GM23338 (cell line): ENCODE measurements at regions not wholly inside any gene's neighbourhood (a gene's known extent, or its start where the extent isn't known, plus 50 kb on each side); places are given as distances from the start of the nearest gene placed in this dataset.

Experiments
- ATAC-seq: fragments of 200-7000 bp; cut with Tn5 transposase; 3 replicates; pipeline ENCODE4 v1.9.1; 2020
- DNase-seq: peaks from one replicate; pipeline ENCODE4 v3.0.0-alpha.2; 2015; ENCODE audit warnings: low spot score
- H2AFZ ChIP-seq: fragments of 200-600 bp; sonication (generic); 2 replicates; pipeline ENCODE4 v1.8.0; 2016; ENCODE audit warnings: antibody characterized with exemption, mild to moderate bottlenecking, moderate library complexity
- H3F3A ChIP-seq: fragments of 200-600 bp; sonication (generic); replicated peaks from 2 replicates; pipeline ENCODE4 v1.8.0; 2017; ENCODE audit warnings: antibody characterized with exemption, mixed run types, low read depth
- H3K27ac ChIP-seq: fragments of 200-600 bp; sonication (generic); 2 replicates; pipeline ENCODE4 v1.6.1; 2016; ENCODE audit warnings: low read depth
- H3K27me3 ChIP-seq: fragments of 200-600 bp; sonication (generic); 2 replicates; pipeline ENCODE4 v1.8.0; 2016; ENCODE audit warnings: mild to moderate bottlenecking, mixed run types, moderate library complexity; ENCODE audit not compliant: insufficient read depth
- H3K36me3 ChIP-seq: fragments of 200-600 bp; sonication (generic); 2 replicates; pipeline ENCODE4 v1.8.0; 2016; ENCODE audit warnings: mild to moderate bottlenecking; ENCODE audit not compliant: insufficient read depth
- H3K4me1 ChIP-seq: fragments of 200-600 bp; sonication (generic); 2 replicates; pipeline ENCODE4 v1.8.0; 2016; ENCODE audit warnings: mild to moderate bottlenecking, moderate library complexity; ENCODE audit not compliant: insufficient read depth
- H3K4me2 ChIP-seq: fragments of 200-600 bp; sonication (generic); 2 replicates; pipeline ENCODE4 v1.7.1; 2017; ENCODE audit warnings: mixed run types
- H3K4me3 ChIP-seq: fragments of 200-600 bp; sonication (generic); 2 replicates; pipeline ENCODE4 v1.6.1; 2016; ENCODE audit warnings: mixed run types
- H3K79me2 ChIP-seq: fragments of 200-600 bp; sonication (generic); replicated peaks from 2 replicates; pipeline ENCODE4 v1.8.0; 2017; ENCODE audit warnings: mild to moderate bottlenecking; ENCODE audit not compliant: insufficient read depth
- H3K9me2 ChIP-seq: fragments of 200-600 bp; sonication (generic); 2 replicates; pipeline ENCODE4 v1.8.0; 2017; ENCODE audit not compliant: insufficient read depth
- H4K20me1 ChIP-seq: fragments of 200-600 bp; sonication (generic); replicated peaks from 2 replicates; pipeline ENCODE4 v1.8.0; 2017; ENCODE audit warnings: mild to moderate bottlenecking; ENCODE audit not compliant: insufficient read depth
- H3K27ac Mint-ChIP-seq: 2 replicates; pipeline ENCODE4 v1.8.0; 2020; ENCODE audit warnings: inconsistent platforms, mild to moderate bottlenecking, moderate library complexity, mixed read lengths
- H3K27me3 Mint-ChIP-seq: 3 replicates; pipeline ENCODE4 v1.8.0; 2022; ENCODE audit warnings: low read depth, mild to moderate bottlenecking, moderate library complexity, mixed read lengths, inconsistent platforms; ENCODE audit not compliant: insufficient read depth, poor library complexity
- H3K36me3 Mint-ChIP-seq: 3 replicates; pipeline ENCODE4 v1.8.0; 2021; ENCODE audit warnings: low read depth, mild to moderate bottlenecking, inconsistent platforms, moderate library complexity, mixed read lengths
- H3K4me1 Mint-ChIP-seq: 3 replicates; pipeline ENCODE4 v1.8.0; 2020; ENCODE audit warnings: mild to moderate bottlenecking, inconsistent platforms, mixed read lengths
- H3K4me3 Mint-ChIP-seq: 3 replicates; pipeline ENCODE4 v1.8.0; 2021; ENCODE audit warnings: moderate library complexity, mild to moderate bottlenecking, inconsistent platforms, mixed read lengths
- H3K9me3 Mint-ChIP-seq: 3 replicates; pipeline ENCODE4 v1.8.0; 2020; ENCODE audit warnings: moderate library complexity, mild to moderate bottlenecking, inconsistent platforms, mixed read lengths
- CREB1 ChIP-seq: fragments of 250-450 bp; sonication (Bioruptor Pico); IDR thresholded peaks from 2 replicates; pipeline ENCODE4 v1.5.0; 2020; ENCODE audit warnings: low read depth, mild to moderate bottlenecking, moderate library complexity
- EZH2 ChIP-seq: fragments of 200-600 bp; sonication (generic); IDR thresholded peaks from one replicate; pipeline ENCODE4 v1.8.0; 2017; ENCODE audit warnings: antibody characterized with exemption, mild to moderate bottlenecking, low read depth; ENCODE audit not compliant: unreplicated experiment
- EZH2phosphoT487 ChIP-seq: fragments of 200-600 bp; sonication (generic); IDR thresholded peaks from one replicate; pipeline ENCODE4 v1.8.1; 2018; ENCODE audit warnings: antibody characterized with exemption; ENCODE audit not compliant: unreplicated experiment
- NANOG ChIP-seq: IDR thresholded peaks from 2 replicates; pipeline ENCODE4 v1.6.1; 2016; ENCODE audit warnings: antibody characterized with exemption, borderline replicate concordance
- POLR2AphosphoS5 ChIP-seq: IDR thresholded peaks from 2 replicates; pipeline ENCODE4 v1.6.1; 2016; ENCODE audit warnings: antibody characterized with exemption, low read depth
- ZNF331 ChIP-seq: fragments of 250-450 bp; sonication (Bioruptor Pico); IDR thresholded peaks from 2 replicates; pipeline ENCODE4 v1.5.0; 2020; ENCODE audit warnings: low read depth, mild to moderate bottlenecking, moderate library complexity
- TF ChIP-seq, protein P1 (sequence below), 2 experiments: fragments of 200-600 bp in 1 of 2; sonication (generic) in 1 of 2; conservative IDR thresholded peaks; 2 replicates each; pipeline versions ENCODE4 v1.5.1 to v1.6.1; 2016 to 2017; ENCODE audit warnings: antibody characterized with exemption in 2 of 2, low read depth in 2 of 2, mild to moderate bottlenecking in 2 of 2, moderate library complexity in 1 of 2
- TF ChIP-seq, protein P2 (sequence below): IDR thresholded peaks from 2 replicates; pipeline ENCODE4 v1.6.1; 2016; ENCODE audit warnings: antibody characterized with exemption
- TF ChIP-seq, protein P3 (sequence below): IDR thresholded peaks from one replicate; pipeline ENCODE4 v1.6.1; 2018; ENCODE audit warnings: antibody characterized with exemption; ENCODE audit not compliant: unreplicated experiment

DNA sequence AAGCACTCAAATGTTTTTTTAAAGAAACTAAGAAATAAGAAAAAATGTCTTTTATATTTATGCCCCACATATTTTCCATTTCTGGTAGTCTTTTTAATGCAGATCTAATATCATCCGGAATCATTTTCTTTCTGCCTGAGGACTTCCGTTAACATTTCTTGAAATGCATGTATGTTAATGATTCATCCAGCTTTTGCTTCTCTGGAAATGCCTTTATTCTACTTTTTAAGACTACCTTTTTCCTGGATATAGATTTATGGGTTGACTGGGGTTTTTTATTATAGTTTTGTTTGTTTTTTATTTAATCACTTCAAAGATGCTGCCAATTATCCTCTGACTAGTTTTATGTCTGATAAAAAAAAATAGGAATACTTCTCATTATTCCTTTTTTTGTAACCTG lies 57.1 kb upstream of the LDLRAD3 start (continued):
- TF ChIP-seq, protein P1, sequence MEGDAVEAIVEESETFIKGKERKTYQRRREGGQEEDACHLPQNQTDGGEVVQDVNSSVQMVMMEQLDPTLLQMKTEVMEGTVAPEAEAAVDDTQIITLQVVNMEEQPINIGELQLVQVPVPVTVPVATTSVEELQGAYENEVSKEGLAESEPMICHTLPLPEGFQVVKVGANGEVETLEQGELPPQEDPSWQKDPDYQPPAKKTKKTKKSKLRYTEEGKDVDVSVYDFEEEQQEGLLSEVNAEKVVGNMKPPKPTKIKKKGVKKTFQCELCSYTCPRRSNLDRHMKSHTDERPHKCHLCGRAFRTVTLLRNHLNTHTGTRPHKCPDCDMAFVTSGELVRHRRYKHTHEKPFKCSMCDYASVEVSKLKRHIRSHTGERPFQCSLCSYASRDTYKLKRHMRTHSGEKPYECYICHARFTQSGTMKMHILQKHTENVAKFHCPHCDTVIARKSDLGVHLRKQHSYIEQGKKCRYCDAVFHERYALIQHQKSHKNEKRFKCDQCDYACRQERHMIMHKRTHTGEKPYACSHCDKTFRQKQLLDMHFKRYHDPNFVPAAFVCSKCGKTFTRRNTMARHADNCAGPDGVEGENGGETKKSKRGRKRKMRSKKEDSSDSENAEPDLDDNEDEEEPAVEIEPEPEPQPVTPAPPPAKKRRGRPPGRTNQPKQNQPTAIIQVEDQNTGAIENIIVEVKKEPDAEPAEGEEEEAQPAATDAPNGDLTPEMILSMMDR (conservative IDR thresholded peaks at IDR 0.05; ENCODE audit: low read depth in 2 of 2): no peak

DNA sequence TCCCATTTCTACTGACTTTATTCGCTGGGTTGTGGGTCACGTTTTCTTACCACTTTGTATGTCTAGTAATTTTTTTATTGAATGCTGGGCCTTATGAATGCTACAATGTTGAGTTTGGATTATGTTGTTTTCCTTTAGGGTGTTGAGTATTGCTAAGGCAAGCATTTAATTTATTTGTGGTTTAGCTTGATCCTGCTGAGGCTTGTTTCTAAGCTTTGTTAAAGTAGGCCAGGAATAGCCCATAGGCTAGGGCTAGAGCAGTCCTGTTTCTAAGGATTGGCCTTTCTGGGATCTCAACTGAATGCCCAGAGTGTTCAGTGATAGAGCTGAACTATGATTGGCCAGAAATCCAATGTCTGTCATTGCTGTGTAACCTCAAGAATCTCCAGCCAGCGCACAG lies 56.1 kb upstream of the LDLRAD3 start:
- H2AFZ ChIP-seq: no peak overlapping the region
- H3K4me2 ChIP-seq: no peak overlapping the region
- Mint-ChIP-seq H3K4me3 (no peak overlapping the region), H3K9me3 (no peaks in the 10 kb centered on the region; the same call in 2 of the 3 replicates), H3K27ac (no peak overlapping the region), H3K4me1 (peaks cover 10% of the 10 kb centered on the region; the same call in 2 of the 3 replicates), H3K36me3 (no peaks in the 10 kb centered on the region; the same call in 2 of the 3 replicates), H3K27me3 (peaks cover 2% of the 10 kb centered on the region)
- DNase-seq (no peak), ATAC-seq (no peak)
- TF ChIP-seq, protein P2, sequence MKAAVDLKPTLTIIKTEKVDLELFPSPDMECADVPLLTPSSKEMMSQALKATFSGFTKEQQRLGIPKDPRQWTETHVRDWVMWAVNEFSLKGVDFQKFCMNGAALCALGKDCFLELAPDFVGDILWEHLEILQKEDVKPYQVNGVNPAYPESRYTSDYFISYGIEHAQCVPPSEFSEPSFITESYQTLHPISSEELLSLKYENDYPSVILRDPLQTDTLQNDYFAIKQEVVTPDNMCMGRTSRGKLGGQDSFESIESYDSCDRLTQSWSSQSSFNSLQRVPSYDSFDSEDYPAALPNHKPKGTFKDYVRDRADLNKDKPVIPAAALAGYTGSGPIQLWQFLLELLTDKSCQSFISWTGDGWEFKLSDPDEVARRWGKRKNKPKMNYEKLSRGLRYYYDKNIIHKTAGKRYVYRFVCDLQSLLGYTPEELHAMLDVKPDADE: no peak
- TF ChIP-seq NANOG: no peak
- no peak for TF ChIP-seq EZH2
- no peak for TF ChIP-seq EZH2phosphoT487
- TF ChIP-seq CREB1: no peak
- no peak for TF ChIP-seq ZNF331 (CRISPR knock-in tag)
- TF ChIP-seq, protein P3, sequence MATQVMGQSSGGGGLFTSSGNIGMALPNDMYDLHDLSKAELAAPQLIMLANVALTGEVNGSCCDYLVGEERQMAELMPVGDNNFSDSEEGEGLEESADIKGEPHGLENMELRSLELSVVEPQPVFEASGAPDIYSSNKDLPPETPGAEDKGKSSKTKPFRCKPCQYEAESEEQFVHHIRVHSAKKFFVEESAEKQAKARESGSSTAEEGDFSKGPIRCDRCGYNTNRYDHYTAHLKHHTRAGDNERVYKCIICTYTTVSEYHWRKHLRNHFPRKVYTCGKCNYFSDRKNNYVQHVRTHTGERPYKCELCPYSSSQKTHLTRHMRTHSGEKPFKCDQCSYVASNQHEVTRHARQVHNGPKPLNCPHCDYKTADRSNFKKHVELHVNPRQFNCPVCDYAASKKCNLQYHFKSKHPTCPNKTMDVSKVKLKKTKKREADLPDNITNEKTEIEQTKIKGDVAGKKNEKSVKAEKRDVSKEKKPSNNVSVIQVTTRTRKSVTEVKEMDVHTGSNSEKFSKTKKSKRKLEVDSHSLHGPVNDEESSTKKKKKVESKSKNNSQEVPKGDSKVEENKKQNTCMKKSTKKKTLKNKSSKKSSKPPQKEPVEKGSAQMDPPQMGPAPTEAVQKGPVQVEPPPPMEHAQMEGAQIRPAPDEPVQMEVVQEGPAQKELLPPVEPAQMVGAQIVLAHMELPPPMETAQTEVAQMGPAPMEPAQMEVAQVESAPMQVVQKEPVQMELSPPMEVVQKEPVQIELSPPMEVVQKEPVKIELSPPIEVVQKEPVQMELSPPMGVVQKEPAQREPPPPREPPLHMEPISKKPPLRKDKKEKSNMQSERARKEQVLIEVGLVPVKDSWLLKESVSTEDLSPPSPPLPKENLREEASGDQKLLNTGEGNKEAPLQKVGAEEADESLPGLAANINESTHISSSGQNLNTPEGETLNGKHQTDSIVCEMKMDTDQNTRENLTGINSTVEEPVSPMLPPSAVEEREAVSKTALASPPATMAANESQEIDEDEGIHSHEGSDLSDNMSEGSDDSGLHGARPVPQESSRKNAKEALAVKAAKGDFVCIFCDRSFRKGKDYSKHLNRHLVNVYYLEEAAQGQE: no peak
- TF ChIP-seq, protein P1 (conservative IDR thresholded peaks at IDR 0.05; ENCODE audit: low read depth in 2 of 2): no peak
- no peak for TF ChIP-seq POLR2AphosphoS5
- H3F3A ChIP-seq: no peaks in the 10 kb centered on the region
- no peak overlapping the region for H3K27ac ChIP-seq
- no peaks in the 10 kb centered on the region for H4K20me1 ChIP-seq
- H3K36me3 ChIP-seq: no peaks in the 10 kb centered on the region
- H3K4me1 ChIP-seq: no peaks in the 10 kb centered on the region; the same call in 1 of the 2 replicates
- peaks cover 9% of the 10 kb centered on the region; the same call in 1 of the 2 replicates for H3K9me2 ChIP-seq
- no peaks in the 10 kb centered on the region for H3K27me3 ChIP-seq
- no peaks in the 10 kb centered on the region for H3K79me2 ChIP-seq
- no peak overlapping the region for H3K4me3 ChIP-seq
